ENCODE measurements at regions not wholly inside any gene's neighbourhood (a gene's known extent, or its start where the extent isn't known, plus 50 kb on each side); places are given as distances from the start of the nearest gene placed in this dataset.
"Not testable (repeated sequence)": the region's sequence is repeated elsewhere in the genome, so short reads cannot be mapped to it uniquely, and the experiment has no call there.

GRCh38 chrX:46226422-46226821, 318.8 kb downstream of the ZNF674 start:
- no peaks in the 10 kb centered on the region for H3K27me3 ChIP-seq (ENCODE audit: control insufficient read depth in 3 of 3, insufficient read depth in 3 of 3, low read length in 3 of 3)
- DNase-seq = no peak
- H3K36me3 ChIP-seq (ENCODE audit: control insufficient read depth in 3 of 3, insufficient read depth in 2 of 3, low read depth in 1 of 3, low read length in 3 of 3) = no peaks in the 10 kb centered on the region
- H3K4me1 ChIP-seq (ENCODE audit: control insufficient read depth in 3 of 3, insufficient read depth in 2 of 3, low read depth in 1 of 3, low read length in 2 of 3) = no peaks in the 10 kb centered on the region
- H3K9me3 ChIP-seq (ENCODE audit: control insufficient read depth in 2 of 2, insufficient read depth in 1 of 2, low read depth in 1 of 2, low read length in 1 of 2) = no peaks in the 10 kb centered on the region
- H3K4me3 ChIP-seq (ENCODE audit: low read depth in 1 of 3, low read length in 3 of 3) = no peak overlapping the region
- 95 to 100% (median 96%) methylated on average over 1 of the region's 1 CpG for WGBS, 3 donors
- H3K27ac ChIP-seq (ENCODE audit: low read depth in 1 of 3, low read length in 2 of 3) = no peak overlapping the region
- no peak for FAIRE-seq

- not testable (repeated sequence) for FAIRE-seq
Observed at GRCh38 chrX:46223499-46223898, 321.7 kb downstream of the ZNF674 start.

GRCh38 chrX:46220822-46221221, 324.4 kb downstream of the ZNF674 start:
- FAIRE-seq (no peak), DNase-seq (no peak)
- Histone ChIP-seq H3K27ac (ENCODE audit: low read depth in 1 of 3, low read length in 2 of 3) (no peak overlapping the region), H3K9me3 (ENCODE audit: control insufficient read depth in 2 of 2, insufficient read depth in 1 of 2, low read depth in 1 of 2, low read length in 1 of 2) (no peaks in the 10 kb centered on the region), H3K36me3 (ENCODE audit: control insufficient read depth in 3 of 3, insufficient read depth in 2 of 3, low read depth in 1 of 3, low read length in 3 of 3) (no peaks in the 10 kb centered on the region), H3K4me3 (ENCODE audit: low read depth in 1 of 3, low read length in 3 of 3) (no peak overlapping the region), H3K27me3 (ENCODE audit: control insufficient read depth in 3 of 3, insufficient read depth in 3 of 3, low read length in 3 of 3) (no peaks in the 10 kb centered on the region), H3K4me1 (ENCODE audit: control insufficient read depth in 3 of 3, insufficient read depth in 2 of 3, low read depth in 1 of 3, low read length in 2 of 3) (no peaks in the 10 kb centered on the region)
- WGBS, 3 donors = 71 to 81% (median 81%) methylated on average over 3 of the region's 3 CpGs

More at GRCh38 chrX:46223499-46223898, 321.7 kb downstream of the ZNF674 start:
- not testable (repeated sequence) for H3K36me3 ChIP-seq (ENCODE audit: control insufficient read depth in 3 of 3, insufficient read depth in 2 of 3, low read depth in 1 of 3, low read length in 3 of 3); H3K9me3 ChIP-seq (ENCODE audit: control insufficient read depth in 2 of 2, insufficient read depth in 1 of 2, low read depth in 1 of 2, low read length in 1 of 2); H3K27me3 ChIP-seq (ENCODE audit: control insufficient read depth in 3 of 3, insufficient read depth in 3 of 3, low read length in 3 of 3); DNase-seq; H3K4me1 ChIP-seq (ENCODE audit: control insufficient read depth in 3 of 3, insufficient read depth in 2 of 3, low read depth in 1 of 3, low read length in 2 of 3); H3K4me3 ChIP-seq (ENCODE audit: low read depth in 1 of 3, low read length in 3 of 3); H3K27ac ChIP-seq (ENCODE audit: low read depth in 1 of 3, low read length in 2 of 3)

DNA sequence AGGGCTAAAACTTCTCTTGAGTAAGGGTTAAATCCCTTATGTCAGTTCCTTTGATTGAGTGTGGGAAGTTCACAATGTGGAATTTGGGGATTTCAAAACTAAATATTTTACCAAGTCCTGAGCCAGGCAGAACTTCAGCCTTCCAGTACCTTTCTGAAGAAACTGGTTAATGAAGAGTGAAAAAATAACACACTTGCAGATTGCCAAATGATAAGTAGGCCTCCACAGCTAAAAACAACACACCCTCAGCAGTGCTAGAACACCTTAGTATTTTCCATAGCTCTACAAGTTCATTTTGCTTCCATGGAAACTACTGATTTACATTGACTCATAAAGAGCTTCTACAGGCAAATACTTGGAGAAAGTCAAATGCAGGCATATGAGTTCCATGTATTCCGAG, 326.8 kb downstream of the ZNF674 start:
- WGBS, 3 donors = 56 to 93% (median 93%) methylated on average over 1 of the region's 1 CpG
- Histone ChIP-seq H3K27ac (ENCODE audit: low read depth in 1 of 3, low read length in 2 of 3) (no peak overlapping the region), H3K4me3 (ENCODE audit: low read depth in 1 of 3, low read length in 3 of 3) (no peak overlapping the region), H3K4me1 (ENCODE audit: control insufficient read depth in 3 of 3, insufficient read depth in 2 of 3, low read depth in 1 of 3, low read length in 2 of 3) (no peaks in the 10 kb centered on the region), H3K9me3 (ENCODE audit: control insufficient read depth in 2 of 2, insufficient read depth in 1 of 2, low read depth in 1 of 2, low read length in 1 of 2) (no peaks in the 10 kb centered on the region), H3K36me3 (ENCODE audit: control insufficient read depth in 3 of 3, insufficient read depth in 2 of 3, low read depth in 1 of 3, low read length in 3 of 3) (no peaks in the 10 kb centered on the region), H3K27me3 (ENCODE audit: control insufficient read depth in 3 of 3, insufficient read depth in 3 of 3, low read length in 3 of 3) (no peaks in the 10 kb centered on the region)
- DNase-seq (no peak), FAIRE-seq (no peak)

DNA sequence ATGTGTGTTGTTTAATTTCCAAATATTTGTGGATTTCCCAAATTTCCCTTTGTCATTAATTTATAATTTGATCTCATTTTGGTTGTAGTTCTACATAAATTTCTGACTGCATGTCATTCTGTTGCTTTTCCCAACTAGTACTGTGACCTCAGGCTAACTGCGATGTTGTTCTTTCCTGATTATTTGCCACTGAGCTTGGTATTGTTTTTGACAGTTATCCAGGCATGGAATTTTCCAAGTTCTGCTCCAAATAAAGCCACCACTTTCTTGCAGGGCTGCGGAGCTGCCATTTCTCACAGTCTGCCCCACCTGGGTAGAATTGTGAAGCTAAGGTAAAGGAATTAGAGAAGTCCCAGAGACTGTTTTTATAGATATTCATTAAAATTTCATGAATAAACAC, 328.8 kb downstream of the ZNF674 start:
- 85 to 97% (median 90%) methylated on average over 2 of the region's 2 CpGs for WGBS, 3 donors
- DNase-seq = no peak
- no peaks in the 10 kb centered on the region for H3K36me3 ChIP-seq (ENCODE audit: control insufficient read depth in 3 of 3, insufficient read depth in 2 of 3, low read depth in 1 of 3, low read length in 3 of 3)
- no peak overlapping the region for H3K27ac ChIP-seq (ENCODE audit: low read depth in 1 of 3, low read length in 2 of 3)
- H3K4me1 ChIP-seq (ENCODE audit: control insufficient read depth in 3 of 3, insufficient read depth in 2 of 3, low read depth in 1 of 3, low read length in 2 of 3) = no peaks in the 10 kb centered on the region
- no peak overlapping the region for H3K4me3 ChIP-seq (ENCODE audit: low read depth in 1 of 3, low read length in 3 of 3)
- no peak for FAIRE-seq
- H3K27me3 ChIP-seq (ENCODE audit: control insufficient read depth in 3 of 3, insufficient read depth in 3 of 3, low read length in 3 of 3) = no peaks in the 10 kb centered on the region
- H3K9me3 ChIP-seq (ENCODE audit: control insufficient read depth in 2 of 2, insufficient read depth in 1 of 2, low read depth in 1 of 2, low read length in 1 of 2) = no peaks in the 10 kb centered on the region

DNA sequence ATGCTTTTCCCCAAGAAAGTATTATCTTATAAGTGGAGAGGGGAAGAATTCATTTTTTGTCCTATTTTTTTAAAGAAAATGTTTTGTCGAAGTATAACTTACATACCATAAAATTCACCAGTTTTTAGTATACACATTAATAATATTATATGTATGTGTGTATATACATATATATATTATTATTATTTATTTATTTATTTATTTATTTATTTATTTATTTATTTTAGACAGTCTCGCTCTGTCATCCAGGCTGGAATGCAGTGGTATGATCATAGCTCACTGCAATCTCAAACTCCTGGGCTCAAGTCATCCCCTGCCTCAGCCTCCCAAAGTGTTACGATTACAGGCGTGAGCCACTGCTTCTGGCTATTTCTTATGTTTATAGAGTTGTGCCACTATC, 334.1 kb downstream of the ZNF674 start:
- DNase-seq (no peak), FAIRE-seq (no peak)
- no peaks in the 10 kb centered on the region for H3K9me3 ChIP-seq (ENCODE audit: control insufficient read depth in 2 of 2, insufficient read depth in 1 of 2, low read depth in 1 of 2, low read length in 1 of 2)
- H3K4me1 ChIP-seq (ENCODE audit: control insufficient read depth in 3 of 3, insufficient read depth in 2 of 3, low read depth in 1 of 3, low read length in 2 of 3) = no peaks in the 10 kb centered on the region
- H3K4me3 ChIP-seq (ENCODE audit: low read depth in 1 of 3, low read length in 3 of 3) = no peak overlapping the region
- H3K27ac ChIP-seq (ENCODE audit: low read depth in 1 of 3, low read length in 2 of 3) = no peak overlapping the region
- H3K27me3 ChIP-seq (ENCODE audit: control insufficient read depth in 3 of 3, insufficient read depth in 3 of 3, low read length in 3 of 3) = no peaks in the 10 kb centered on the region
- WGBS, 3 donors = 94 to 96% (median 94%) methylated on average over 4 of the region's 4 CpGs
- H3K36me3 ChIP-seq (ENCODE audit: control insufficient read depth in 3 of 3, insufficient read depth in 2 of 3, low read depth in 1 of 3, low read length in 3 of 3) = no peaks in the 10 kb centered on the region

- Histone ChIP-seq H3K9me3 (ENCODE audit: control insufficient read depth in 2 of 2, insufficient read depth in 1 of 2, low read depth in 1 of 2, low read length in 1 of 2) (no peaks in the 10 kb centered on the region), H3K4me1 (ENCODE audit: control insufficient read depth in 3 of 3, insufficient read depth in 2 of 3, low read depth in 1 of 3, low read length in 2 of 3) (no peaks in the 10 kb centered on the region), H3K4me3 (ENCODE audit: low read depth in 1 of 3, low read length in 3 of 3) (no peak overlapping the region), H3K27ac (ENCODE audit: low read depth in 1 of 3, low read length in 2 of 3) (no peak overlapping the region), H3K36me3 (ENCODE audit: control insufficient read depth in 3 of 3, insufficient read depth in 2 of 3, low read depth in 1 of 3, low read length in 3 of 3) (no peaks in the 10 kb centered on the region), H3K27me3 (ENCODE audit: control insufficient read depth in 3 of 3, insufficient read depth in 3 of 3, low read length in 3 of 3) (no peaks in the 10 kb centered on the region)
- WGBS, 3 donors = 47 to 58% (median 53%) methylated on average over 4 of the region's 4 CpGs
- FAIRE-seq (no peak), DNase-seq (peak in 1 of 2 donors; percentile 3)
Observed at GRCh38 chrX:46209768-46210167, 335.5 kb downstream of the ZNF674 start.

- H3K4me3 ChIP-seq (ENCODE audit: low read depth in 1 of 3, low read length in 3 of 3) = no peak overlapping the region
- no peak overlapping the region for H3K27ac ChIP-seq (ENCODE audit: low read depth in 1 of 3, low read length in 2 of 3)
- FAIRE-seq = no peak
Observed at GRCh38 chrX:46209037-46209436, 336.2 kb downstream of the ZNF674 start.

DNA sequence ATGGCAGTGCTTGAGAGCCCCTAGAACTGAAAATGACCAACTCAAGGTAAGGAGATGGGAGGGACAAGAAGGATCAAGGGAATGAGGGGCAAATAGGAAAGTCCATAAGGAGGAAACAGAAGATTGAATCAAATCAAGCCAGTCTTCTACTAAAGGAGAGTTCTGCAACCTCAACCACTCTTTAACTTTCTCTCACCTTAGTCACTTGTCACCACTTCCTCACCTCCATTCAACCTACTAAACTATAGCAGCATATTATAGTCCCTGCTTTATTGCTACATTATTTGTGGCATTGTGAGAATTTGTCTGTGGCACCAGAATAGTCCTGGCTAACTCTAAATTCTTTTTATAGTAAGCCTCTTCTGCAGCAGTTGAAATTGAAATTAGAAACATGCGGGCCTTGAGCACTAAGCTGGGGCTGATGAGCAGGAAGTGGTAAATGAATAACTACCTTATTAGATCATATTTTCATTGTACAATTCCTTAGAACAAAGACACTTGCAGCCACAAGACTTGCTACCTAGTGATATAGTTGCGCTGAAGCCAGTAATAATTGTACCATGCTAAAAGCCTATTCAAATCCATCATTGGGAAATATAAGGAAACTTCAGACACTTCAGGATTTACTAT, 336.9 kb downstream of the ZNF674 start:
- Histone ChIP-seq H3K27ac (ENCODE audit: low read depth in 1 of 3, low read length in 2 of 3) (no peak overlapping the region), H3K4me1 (ENCODE audit: control insufficient read depth in 3 of 3, insufficient read depth in 2 of 3, low read depth in 1 of 3, low read length in 2 of 3) (no peaks in the 10 kb centered on the region), H3K9me3 (ENCODE audit: control insufficient read depth in 2 of 2, insufficient read depth in 1 of 2, low read depth in 1 of 2, low read length in 1 of 2) (no peaks in the 10 kb centered on the region), H3K36me3 (ENCODE audit: control insufficient read depth in 3 of 3, insufficient read depth in 2 of 3, low read depth in 1 of 3, low read length in 3 of 3) (no peaks in the 10 kb centered on the region), H3K4me3 (ENCODE audit: low read depth in 1 of 3, low read length in 3 of 3) (no peak overlapping the region), H3K27me3 (ENCODE audit: control insufficient read depth in 3 of 3, insufficient read depth in 3 of 3, low read length in 3 of 3) (no peaks in the 10 kb centered on the region)
- DNase-seq = peak; percentile 17 to 33
- FAIRE-seq = no peak
- WGBS, 3 donors = 15 to 26% (median 20%) methylated on average over 2 of the region's 2 CpGs

More at GRCh38 chrX:46209037-46209436, 336.2 kb downstream of the ZNF674 start:
- H3K27me3 ChIP-seq (ENCODE audit: control insufficient read depth in 3 of 3, insufficient read depth in 3 of 3, low read length in 3 of 3) = no peaks in the 10 kb centered on the region
- H3K36me3 ChIP-seq (ENCODE audit: control insufficient read depth in 3 of 3, insufficient read depth in 2 of 3, low read depth in 1 of 3, low read length in 3 of 3) = no peaks in the 10 kb centered on the region
- H3K4me1 ChIP-seq (ENCODE audit: control insufficient read depth in 3 of 3, insufficient read depth in 2 of 3, low read depth in 1 of 3, low read length in 2 of 3) = no peaks in the 10 kb centered on the region
- no peaks in the 10 kb centered on the region for H3K9me3 ChIP-seq (ENCODE audit: control insufficient read depth in 2 of 2, insufficient read depth in 1 of 2, low read depth in 1 of 2, low read length in 1 of 2)
- no peak for DNase-seq
